Hematopoietic multipotent progenitor cell treated with erythropoietin and hydrocortisone succinate and interleukin-3 and kit ligand, for 8 days (in vitro differentiated cells): ENCODE measurements at regions not wholly inside any gene's neighbourhood (a gene's known extent, or its start where the extent isn't known, plus 50 kb on each side); places are given as distances from the start of the nearest gene placed in this dataset.

ENCODE experiments used
- DNase-seq: peaks from one replicate; pipeline ENCODE4 v3.0.0-alpha.2; 2015

GRCh38 chr9:89923174-89923573, 318.4 kb downstream of the GADD45G start:
- no peak for DNase-seq

DNA sequence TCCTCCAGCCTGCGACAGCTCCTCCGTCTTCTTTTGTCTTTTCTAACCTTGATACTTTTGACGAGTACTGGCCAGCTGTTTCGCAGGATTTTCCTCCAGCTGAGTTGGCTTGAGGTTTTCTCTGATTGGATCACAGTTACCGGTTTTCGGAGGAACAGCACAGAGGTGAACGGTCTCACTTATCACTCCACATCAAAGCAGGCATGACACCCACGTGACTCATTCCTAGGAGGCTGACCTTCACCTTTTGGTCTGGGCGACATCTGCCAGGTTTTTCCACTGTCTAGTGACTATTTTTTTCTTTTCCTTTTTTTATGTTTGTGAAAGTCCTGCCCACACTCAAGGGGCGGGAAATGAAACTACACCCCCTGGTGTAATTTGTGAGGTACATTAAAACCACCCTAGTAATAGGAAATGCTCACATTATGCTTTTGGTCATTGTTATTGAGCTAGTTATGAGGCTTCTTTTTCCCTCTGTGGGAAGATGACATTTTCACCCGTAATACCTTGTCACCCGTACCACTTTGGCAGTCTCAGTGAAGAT, 319.2 kb downstream of the GADD45G start:
- DNase-seq = no peak

- no peak for DNase-seq
Observed at GRCh38 chr9:89924611-89925010, 319.8 kb downstream of the GADD45G start.

DNA sequence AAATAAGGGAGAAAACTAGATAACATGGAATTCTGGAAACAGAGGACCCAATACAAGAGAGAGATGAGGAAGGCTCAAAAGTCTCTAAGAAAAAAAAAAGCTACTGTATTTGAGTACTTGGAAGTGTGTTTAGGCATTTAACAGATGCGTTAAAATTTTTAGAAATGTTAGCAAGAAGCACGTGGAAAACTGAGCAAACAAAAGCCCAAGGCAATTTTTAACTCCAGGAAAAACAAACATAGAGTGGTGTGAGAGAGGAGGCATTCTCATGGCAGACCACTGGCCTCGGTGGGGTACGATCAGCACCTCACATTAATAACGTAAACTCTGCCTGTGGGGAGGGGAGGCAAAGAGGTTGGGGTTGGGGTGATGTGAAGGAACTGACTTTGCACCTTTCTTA, 321.4 kb downstream of the GADD45G start:
- no peak for DNase-seq

DNA sequence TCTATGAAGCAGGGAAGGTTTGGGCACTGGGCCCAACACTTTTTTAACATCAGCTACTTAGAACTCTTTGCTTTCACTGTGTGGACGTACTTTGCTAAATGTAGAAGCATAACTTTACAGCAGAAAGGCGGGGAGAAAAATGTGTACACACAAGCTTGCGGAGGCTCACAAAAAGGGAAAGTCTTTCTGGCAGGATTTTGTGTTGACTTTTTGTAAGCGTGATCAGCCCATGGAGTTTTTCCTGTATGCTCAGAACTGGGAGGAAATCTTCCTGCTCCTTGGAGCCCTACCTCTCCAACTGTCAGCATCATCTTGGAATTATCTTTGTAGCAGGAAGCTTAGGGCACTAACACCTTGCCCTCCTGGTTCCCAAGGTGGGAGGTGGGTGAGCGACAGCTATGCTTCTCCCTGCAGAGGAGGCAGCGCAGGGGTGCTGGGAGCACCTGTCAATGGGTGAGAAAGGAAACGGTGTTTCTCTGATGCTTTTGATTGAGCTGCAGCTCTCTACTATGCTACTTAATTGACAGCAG, 321.9 kb downstream of the GADD45G start:
- no peak for DNase-seq

GRCh38 chr9:89928106-89928505, 323.3 kb downstream of the GADD45G start:
- no peak for DNase-seq

DNA sequence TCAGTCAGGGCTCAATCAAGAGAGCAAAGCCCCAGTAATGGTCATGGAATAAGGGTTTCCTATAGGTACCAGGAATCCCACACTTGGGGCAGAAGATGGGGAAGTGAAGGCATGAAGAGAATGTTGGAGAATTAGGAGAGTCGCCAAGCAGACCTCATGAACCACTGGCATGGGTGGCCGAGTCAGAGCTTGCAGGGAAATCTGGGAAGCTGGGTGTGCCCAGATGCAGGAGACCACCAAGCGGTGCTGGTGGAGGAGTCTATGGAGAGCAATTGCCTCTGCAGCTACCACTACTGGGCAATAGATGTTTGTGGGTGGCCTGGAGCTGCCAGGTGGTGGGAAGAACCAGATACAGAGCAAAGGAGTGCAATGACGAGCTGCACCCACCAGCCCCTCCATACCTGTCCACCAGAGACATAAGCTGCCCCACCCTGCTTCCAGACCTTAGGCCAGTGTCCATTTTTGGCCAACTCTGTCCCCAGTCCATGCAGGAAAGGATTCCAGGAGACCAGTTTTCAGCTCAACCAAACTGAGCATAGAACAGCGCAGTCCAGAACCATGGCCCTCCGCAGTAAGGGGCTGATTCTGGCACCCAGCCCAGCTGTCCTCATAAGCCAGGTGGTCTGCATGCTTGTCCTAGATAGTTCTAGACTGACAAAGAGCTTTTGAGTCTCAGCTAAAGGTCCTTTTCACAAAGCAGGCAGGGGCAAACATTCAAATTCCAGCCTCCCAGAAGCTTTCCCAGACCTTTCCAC, 323.9 kb downstream of the GADD45G start:
- DNase-seq = no peak

GRCh38 chr9:89929315-89929672, 324.5 kb downstream of the GADD45G start:
- DNase-seq = no peak

GRCh38 chr9:89929673-89930480, 325.1 kb downstream of the GADD45G start:
- no peak for DNase-seq

GRCh38 chr9:89933578-89933977, 328.8 kb downstream of the GADD45G start:
- no peak for DNase-seq

- no peak for DNase-seq
Observed at GRCh38 chr9:89935115-89935514, 330.3 kb downstream of the GADD45G start.

GRCh38 chr9:89935801-89936200, 331.0 kb downstream of the GADD45G start:
- DNase-seq = no peak

DNA sequence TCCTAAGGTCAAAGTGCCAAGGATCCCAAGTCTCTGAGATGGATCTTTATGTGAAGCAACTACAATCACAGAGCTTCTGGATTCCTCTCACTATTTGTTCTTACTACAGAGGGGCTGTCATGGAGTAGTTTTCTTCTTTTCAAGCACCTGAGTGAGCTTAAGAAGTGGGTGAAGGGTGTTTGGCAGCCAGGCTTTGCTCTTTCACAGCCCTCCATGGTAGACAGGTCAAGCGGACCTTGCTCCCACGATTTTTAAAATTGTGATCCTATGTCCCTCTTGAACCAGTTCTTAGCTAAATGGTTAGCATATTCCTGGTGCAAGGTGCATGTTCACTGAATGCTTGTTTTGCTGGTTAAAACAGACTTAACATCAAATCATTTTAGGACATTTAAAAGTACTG, 332.2 kb downstream of the GADD45G start:
- DNase-seq = no peak

GRCh38 chr9:89939181-89939580, 334.4 kb downstream of the GADD45G start:
- DNase-seq = no peak

GRCh38 chr9:89939626-89940292, 334.9 kb downstream of the GADD45G start:
- no peak for DNase-seq

DNA sequence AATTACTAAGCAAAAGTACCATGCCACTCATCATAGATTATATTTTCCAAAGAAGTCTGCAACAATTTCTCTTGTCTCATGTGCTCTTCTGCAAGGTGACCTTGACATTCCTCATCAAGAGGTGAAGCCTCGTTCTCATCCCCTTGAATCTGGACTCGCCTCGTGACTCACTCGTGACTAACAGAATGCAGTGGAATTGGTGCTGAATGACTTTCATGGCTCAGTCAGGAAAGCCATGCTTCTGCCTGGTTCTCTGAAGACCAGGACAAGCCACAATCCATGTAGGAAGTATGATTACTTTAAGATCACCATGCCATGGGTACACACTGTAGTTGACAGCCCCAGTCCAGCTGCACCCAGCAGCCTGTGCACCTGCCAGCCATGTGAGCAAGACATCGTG, 335.8 kb downstream of the GADD45G start:
- no peak for DNase-seq

GRCh38 chr9:89941875-89942274, 337.1 kb downstream of the GADD45G start:
- no peak for DNase-seq

DNA sequence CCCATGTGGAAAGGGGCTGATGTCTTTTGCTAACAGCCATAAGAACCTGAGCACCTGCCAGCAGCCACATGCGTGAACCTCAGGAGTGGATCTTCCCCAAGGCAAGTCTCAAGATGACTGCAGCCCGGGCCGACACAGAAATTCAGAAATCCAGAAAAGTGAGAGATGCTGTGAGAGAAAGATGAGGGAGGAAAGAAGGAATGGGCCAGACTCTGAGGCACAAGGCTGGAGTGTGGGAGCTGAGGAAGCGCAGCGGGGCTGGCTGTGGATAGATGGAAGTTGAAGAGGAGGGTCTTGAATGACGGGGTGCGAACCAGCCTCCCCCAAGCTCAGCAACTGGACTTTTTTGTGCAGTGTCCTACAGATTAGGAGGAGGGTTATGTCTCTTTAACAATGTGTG, 337.8 kb downstream of the GADD45G start:
- DNase-seq = no peak

- DNase-seq = no peak
Observed at GRCh38 chr9:89943309-89943708, 338.5 kb downstream of the GADD45G start.

DNA sequence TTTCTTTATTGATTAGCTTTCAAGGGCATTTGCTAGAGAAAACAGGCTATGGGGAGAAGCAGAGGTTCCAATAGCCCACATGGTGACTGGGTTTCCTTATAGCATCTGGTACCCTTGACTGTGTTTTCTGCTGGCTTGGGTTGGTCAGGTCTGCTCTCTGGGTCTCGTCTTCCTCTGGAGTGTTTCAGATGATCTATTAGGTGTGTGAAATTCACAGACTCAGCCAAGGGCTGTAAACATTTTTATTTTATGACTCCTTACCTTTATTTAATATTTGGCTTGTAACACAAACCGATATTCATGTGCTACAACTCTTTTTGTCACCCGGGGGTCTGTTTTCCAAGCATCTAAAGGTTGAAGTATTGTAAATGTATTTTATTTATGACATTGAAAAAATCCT, 338.9 kb downstream of the GADD45G start:
- DNase-seq = no peak

DNA sequence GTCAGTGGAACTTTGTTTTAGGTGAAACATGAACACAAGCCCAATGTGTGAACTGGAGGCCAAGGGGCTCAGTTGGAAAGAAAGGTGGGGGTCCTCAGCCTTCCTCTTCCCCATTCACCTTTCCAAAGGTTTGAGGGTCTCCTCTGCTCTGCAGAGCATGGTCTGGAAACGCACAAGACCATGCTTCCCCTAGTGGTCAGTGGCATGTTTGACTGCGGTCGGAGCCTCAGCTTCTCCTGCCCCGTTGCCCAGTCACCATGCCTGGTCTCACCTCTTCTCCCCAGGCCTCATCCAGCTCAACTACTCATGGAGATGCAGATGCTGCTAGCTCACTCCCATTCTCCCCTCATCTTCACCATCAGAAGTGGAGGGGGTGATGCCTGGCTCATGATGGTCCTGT, 340.3 kb downstream of the GADD45G start:
- no peak for DNase-seq

DNA sequence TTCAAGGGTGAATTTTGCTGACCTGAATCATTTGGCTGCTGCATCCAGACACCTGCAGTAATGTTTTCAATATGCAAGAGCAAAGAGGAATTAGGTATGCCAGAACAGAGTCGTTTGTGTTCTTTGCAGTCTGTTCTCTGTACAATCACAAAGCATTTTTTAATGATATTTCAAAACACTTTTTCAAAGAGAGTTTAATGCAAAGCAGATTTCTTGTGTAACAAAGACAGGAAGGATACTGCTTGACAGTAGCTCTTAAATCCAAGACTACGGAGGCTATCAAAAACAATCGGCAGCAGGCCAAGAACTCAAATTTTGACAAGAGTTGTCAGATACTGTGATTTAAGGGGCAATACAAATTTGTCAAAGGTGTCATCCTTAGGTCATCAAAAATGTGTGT, 341.9 kb downstream of the GADD45G start:
- no peak for DNase-seq

GRCh38 chr9:89949111-89949510, 344.3 kb downstream of the GADD45G start:
- no peak for DNase-seq
